ENCODE measurements at regions not wholly inside any gene's neighbourhood (a gene's known extent, or its start where the extent isn't known, plus 50 kb on each side); places are given as distances from the start of the nearest gene placed in this dataset.

DNA sequence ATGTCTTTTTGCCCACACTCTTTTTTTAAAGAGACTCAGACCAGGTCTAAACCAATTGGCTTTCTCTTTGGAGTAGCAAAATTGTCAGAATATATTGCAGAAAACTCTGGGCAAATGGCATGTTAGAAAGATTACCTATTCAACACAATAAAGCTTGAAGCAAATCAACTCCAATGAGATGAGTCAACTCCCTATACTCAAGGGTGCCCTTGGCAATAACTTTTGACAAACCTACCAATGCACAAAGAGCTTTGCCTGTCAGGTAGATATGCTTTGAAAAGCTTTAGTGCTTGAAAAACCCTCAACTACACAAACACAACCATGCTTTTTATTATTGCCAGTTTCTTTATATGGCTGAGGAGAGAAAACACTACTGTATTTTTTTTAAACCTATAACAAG is 137.7 kb upstream of the GRM7 start:
- TF ChIP-seq, protein P1, sequence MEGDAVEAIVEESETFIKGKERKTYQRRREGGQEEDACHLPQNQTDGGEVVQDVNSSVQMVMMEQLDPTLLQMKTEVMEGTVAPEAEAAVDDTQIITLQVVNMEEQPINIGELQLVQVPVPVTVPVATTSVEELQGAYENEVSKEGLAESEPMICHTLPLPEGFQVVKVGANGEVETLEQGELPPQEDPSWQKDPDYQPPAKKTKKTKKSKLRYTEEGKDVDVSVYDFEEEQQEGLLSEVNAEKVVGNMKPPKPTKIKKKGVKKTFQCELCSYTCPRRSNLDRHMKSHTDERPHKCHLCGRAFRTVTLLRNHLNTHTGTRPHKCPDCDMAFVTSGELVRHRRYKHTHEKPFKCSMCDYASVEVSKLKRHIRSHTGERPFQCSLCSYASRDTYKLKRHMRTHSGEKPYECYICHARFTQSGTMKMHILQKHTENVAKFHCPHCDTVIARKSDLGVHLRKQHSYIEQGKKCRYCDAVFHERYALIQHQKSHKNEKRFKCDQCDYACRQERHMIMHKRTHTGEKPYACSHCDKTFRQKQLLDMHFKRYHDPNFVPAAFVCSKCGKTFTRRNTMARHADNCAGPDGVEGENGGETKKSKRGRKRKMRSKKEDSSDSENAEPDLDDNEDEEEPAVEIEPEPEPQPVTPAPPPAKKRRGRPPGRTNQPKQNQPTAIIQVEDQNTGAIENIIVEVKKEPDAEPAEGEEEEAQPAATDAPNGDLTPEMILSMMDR (IDR thresholded peaks at IDR 0.05): no peak
- no peak for TF ChIP-seq POLR2A (IDR thresholded peaks at IDR 0.05)

Data from prostate gland (tissue), 2 donors.